IMR-90 (cell line): ENCODE measurements at regions not wholly inside any gene's neighbourhood (a gene's known extent, or its start where the extent isn't known, plus 50 kb on each side); places are given as distances from the start of the nearest gene placed in this dataset.

Source experiments
- ATAC-seq: fragments of 200-7000 bp; cut with Tn5 transposase; 2 replicates; pipeline ENCODE4 v1.9.1; 2020; ENCODE audit warnings: low read depth, mild to moderate bottlenecking, moderate library complexity
- BruUV-seq: library from RNA; stranded (reverse); fragments of 400-500 nt; replicated peaks from 2 replicates; lab custom pipeline; 2021; lab: Mats Ljungman, UMichigan
- CTCF ChIA-PET: fragments of 300-600 bp; formaldehyde crosslinking; extraction: SDS; loops from one replicate; lab custom pipeline; 2021; ENCODE audit warnings: antibody characterized with exemption; lab: Yijun Ruan, JAX
- POLR2A ChIA-PET: fragments of 300-600 bp; sonication (Branson Sonifier 250); formaldehyde crosslinking; loops from one replicate; lab custom pipeline; 2022; ENCODE audit warnings: antibody characterized with exemption; ENCODE audit not compliant: unreplicated experiment; lab: Charles Lee
- DNase-seq: peaks from one replicate; pipeline ENCODE4 v3.0.0; 2013
- H2AFZ ChIP-seq: replicated peaks from 2 replicates; pipeline ENCODE3; 2013; ENCODE audit warnings: low read length, mild to moderate bottlenecking; ENCODE audit not compliant: poor library complexity
- H2AK5ac ChIP-seq: 2 replicates; pipeline ENCODE4 v1.6.1; 2013; ENCODE audit warnings: low read depth, low read length, inconsistent platforms
- H2AK9ac ChIP-seq: replicated peaks from 2 replicates; pipeline ENCODE3; 2013; ENCODE audit warnings: mild to moderate bottlenecking, low read depth, low read length, moderate library complexity; ENCODE audit not compliant: poor library complexity
- H2BK120ac ChIP-seq: 2 replicates; pipeline ENCODE4 v1.6.1; 2013; ENCODE audit warnings: low read depth, low read length, inconsistent platforms
- H2BK15ac ChIP-seq: 3 replicates; pipeline ENCODE4 v1.6.1; 2013; ENCODE audit warnings: low read depth, low read length, inconsistent platforms
- H2BK20ac ChIP-seq: 2 replicates; pipeline ENCODE4 v1.6.1; 2013; ENCODE audit warnings: low read depth, mild to moderate bottlenecking, inconsistent platforms, low read length, moderate library complexity
- H2BK5ac ChIP-seq: 2 replicates; pipeline ENCODE4 v1.6.1; 2013; ENCODE audit warnings: mild to moderate bottlenecking, low read depth, low read length, inconsistent platforms; ENCODE audit not compliant: poor library complexity, severe bottlenecking
- H3K14ac ChIP-seq: replicated peaks from 2 replicates; pipeline ENCODE4 v1.6.1; 2013; ENCODE audit warnings: low read depth, low read length, inconsistent platforms
- H3K18ac ChIP-seq: 2 replicates; pipeline ENCODE4 v1.6.1; 2013; ENCODE audit warnings: low read depth, low read length, control low read depth
- H3K23ac ChIP-seq: 2 replicates; pipeline ENCODE4 v1.6.1; 2013; ENCODE audit warnings: low read depth, low read length, inconsistent platforms
- H3K27ac ChIP-seq: 2 replicates; pipeline ENCODE4 v1.5.1; 2013; ENCODE audit warnings: mild to moderate bottlenecking, control low read depth, low read length; ENCODE audit not compliant: insufficient read depth
- H3K27me3 ChIP-seq: 2 replicates; pipeline ENCODE4 v1.6.1; 2013; ENCODE audit warnings: low read length; ENCODE audit not compliant: control insufficient read depth, insufficient read depth
- H3K36me3 ChIP-seq: 2 replicates; pipeline ENCODE4 v1.6.1; 2013; ENCODE audit warnings: low read length, mixed read lengths; ENCODE audit not compliant: control insufficient read depth, insufficient read depth
- H3K4ac ChIP-seq: 2 replicates; pipeline ENCODE4 v1.6.1; 2013; ENCODE audit warnings: low read depth, low read length, inconsistent platforms
- H3K4me1 ChIP-seq: 2 replicates; pipeline ENCODE4 v1.6.1; 2013; ENCODE audit warnings: low read length, mixed read lengths; ENCODE audit not compliant: control insufficient read depth, insufficient read depth
- H3K4me2 ChIP-seq: 2 replicates; pipeline ENCODE4 v1.6.1; 2013; ENCODE audit warnings: low read depth, mild to moderate bottlenecking, control low read depth, low read length, moderate library complexity
- H3K4me3 ChIP-seq: 2 replicates; pipeline ENCODE4 v1.5.1; 2013; ENCODE audit warnings: low read depth, mild to moderate bottlenecking, control low read depth, low read length, moderate library complexity; ENCODE audit not compliant: insufficient read depth
- H3K56ac ChIP-seq: 2 replicates; pipeline ENCODE4 v1.6.1; 2013; ENCODE audit warnings: low read length, inconsistent platforms; ENCODE audit not compliant: insufficient read depth; ENCODE audit errors: extremely low read depth
- H3K79me1 ChIP-seq, 2 experiments: 2 replicates each; pipeline ENCODE4 v1.6.1; 2013; ENCODE audit warnings: low read length in 2 of 2, inconsistent platforms in 1 of 2, low read depth in 1 of 2
- H3K9ac ChIP-seq: 2 replicates; pipeline ENCODE4 v1.6.1; 2013; ENCODE audit warnings: low read depth, low read length, control low read depth
- H3K9me1 ChIP-seq: 2 replicates; pipeline ENCODE4 v1.6.1; 2013; ENCODE audit warnings: low read length, inconsistent platforms; ENCODE audit not compliant: insufficient read depth
- H3K9me3 ChIP-seq: 2 replicates; pipeline ENCODE4 v1.6.1; 2013; ENCODE audit warnings: low read length; ENCODE audit not compliant: control insufficient read depth, insufficient read depth
- H4K20me1 ChIP-seq: 2 replicates; pipeline ENCODE4 v1.6.1; 2013; ENCODE audit warnings: low read length, inconsistent platforms; ENCODE audit not compliant: insufficient read depth
- H4K5ac ChIP-seq: 2 replicates; pipeline ENCODE4 v1.6.1; 2013; ENCODE audit warnings: mild to moderate bottlenecking, low read depth, low read length, control low read depth
- H4K8ac ChIP-seq, 2 experiments: 2 replicates each; pipeline ENCODE4 v1.6.1; 2013; ENCODE audit warnings: low read depth in 2 of 2, low read length in 2 of 2, control low read depth in 1 of 2, inconsistent platforms in 1 of 2
- H4K91ac ChIP-seq: 2 replicates; pipeline ENCODE4 v1.6.1; 2013; ENCODE audit warnings: low read depth, low read length, inconsistent platforms; ENCODE audit not compliant: insufficient read depth
- BHLHE40 ChIP-seq: fragments of 150-350 bp; IDR thresholded peaks from 2 replicates; pipeline ENCODE4 v1.6.1; 2016; ENCODE audit warnings: mild to moderate bottlenecking, low read depth, low read length
- CEBPB ChIP-seq: IDR thresholded peaks from 2 replicates; pipeline ENCODE4 v1.6.1; 2012; ENCODE audit warnings: low read depth, low read length, improper control_type of control experiment
- CHD1 ChIP-seq: IDR thresholded peaks from 2 replicates; pipeline ENCODE4 v1.6.1; 2012; ENCODE audit warnings: low read depth, low read length, improper control_type of control experiment
- FOS ChIP-seq: fragments of 150-350 bp; IDR thresholded peaks from 2 replicates; pipeline ENCODE4 v1.6.1; 2016; ENCODE audit warnings: low read depth, low read length
- MAFK ChIP-seq: IDR thresholded peaks from 2 replicates; pipeline ENCODE4 v1.6.1; 2012; ENCODE audit warnings: low read depth, low read length, improper control_type of control experiment
- MAZ ChIP-seq: IDR thresholded peaks from 2 replicates; pipeline ENCODE4 v1.6.1; 2012; ENCODE audit warnings: low read depth, mild to moderate bottlenecking, low read length, improper control_type of control experiment, moderate library complexity, borderline replicate concordance
- MXI1 ChIP-seq: IDR thresholded peaks from 2 replicates; pipeline ENCODE4 v1.6.1; 2012; ENCODE audit warnings: low read depth, mild to moderate bottlenecking, low read length, moderate library complexity, borderline replicate concordance
- NFE2L2 ChIP-seq: fragments of 150-350 bp; IDR thresholded peaks from 2 replicates; pipeline ENCODE4 v1.6.1; 2016; ENCODE audit warnings: low read depth, mild to moderate bottlenecking, low read length
- POLR2A ChIP-seq: IDR thresholded peaks from 2 replicates; pipeline ENCODE4 v1.6.1; 2012; ENCODE audit warnings: mild to moderate bottlenecking, low read depth, low read length
- RAD21 ChIP-seq: IDR thresholded peaks from 2 replicates; pipeline ENCODE4 v1.6.1; 2012; ENCODE audit warnings: low read length, improper control_type of control experiment
- RCOR1 ChIP-seq: IDR thresholded peaks from 2 replicates; pipeline ENCODE4 v1.6.1; 2012; ENCODE audit warnings: mild to moderate bottlenecking, low read length, improper control_type of control experiment; ENCODE audit not compliant: insufficient replicate concordance
- RFX5 ChIP-seq: IDR thresholded peaks from 2 replicates; pipeline ENCODE4 v1.8.0; 2012; ENCODE audit warnings: low read depth, mild to moderate bottlenecking, low read length, moderate library complexity
- SMC3 ChIP-seq: fragments of 150-350 bp; IDR thresholded peaks from 2 replicates; pipeline ENCODE4 v1.6.1; 2016; ENCODE audit warnings: low read depth, mild to moderate bottlenecking, antibody characterized with exemption, low read length, moderate library complexity
- WGBS, 2 experiments: methylation state at CpG; one replicate each; pipeline versions ENCODE4 v1.1.5 to v1.1.7; 2013; ENCODE audit warnings: missing lambda C conversion rate in 2 of 2; ENCODE audit not compliant: insufficient read length in 1 of 2; ENCODE audit errors: extremely low coverage in 2 of 2; 5-methylcytosine and 5-hydroxymethylcytosine counted together
- dilution Hi-C: fragments of 300-500 bp; cut with HindIII; formaldehyde crosslinking; loops from one replicate; pipeline ENCODE4 v1.14.3; 2018; ENCODE audit warnings: low sequenced_read_pairs; ENCODE audit not compliant: unreplicated experiment
- in situ Hi-C: fragments of 300-500 bp; cut with MboI; formaldehyde crosslinking; loops from 3 replicates; pipeline ENCODE4 v1.14.3; 2019; ENCODE audit warnings: low sequenced_read_pairs, inconsistent platforms, mixed read lengths
- intact Hi-C: fragments of 100-400 bp; cut with micrococcal nuclease; formaldehyde crosslinking; loops from 2 replicates; pipeline ENCODE4 v1.10.0; 2022
- TF ChIP-seq, protein P1 (sequence below): fragments of 150-350 bp; IDR thresholded peaks from 2 replicates; pipeline ENCODE4 v1.6.1; 2016; ENCODE audit warnings: low read depth, mild to moderate bottlenecking, low read length, moderate library complexity, borderline replicate concordance
- TF ChIP-seq, protein P2 (sequence below): conservative IDR thresholded peaks from 2 replicates; pipeline ENCODE4 v1.5.1; 2012; ENCODE audit warnings: mild to moderate bottlenecking, low read depth, low read length, improper control_type of control experiment
- TF ChIP-seq, protein P3 (sequence below): fragments of 150-350 bp; IDR thresholded peaks from 2 replicates; pipeline ENCODE4 v1.6.1; 2017; ENCODE audit warnings: mild to moderate bottlenecking, antibody characterized with exemption, low read length, low read depth

DNA sequence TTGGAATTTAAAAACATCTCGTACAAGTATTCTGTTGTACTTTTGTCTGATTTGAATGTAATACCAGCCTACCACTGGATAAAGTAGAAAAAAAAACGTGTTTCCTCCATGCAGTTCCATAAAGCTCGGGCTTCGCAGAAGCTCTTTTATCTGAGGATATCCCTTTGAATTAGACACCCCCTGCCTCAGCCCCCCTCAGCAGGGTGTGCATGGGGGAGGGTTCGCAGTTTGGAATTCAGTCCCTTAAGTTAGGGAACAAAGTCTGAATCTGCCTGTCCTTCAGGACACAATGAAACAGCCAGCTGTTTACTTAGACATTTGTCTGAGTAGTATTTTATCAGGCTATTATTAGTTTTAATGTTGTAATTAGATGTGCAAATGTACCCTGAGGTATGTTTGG is 234.0 kb upstream of the CAND1 start:
- dilution Hi-C loops = no loop called here
- H2AK9ac ChIP-seq = no peak overlapping the region
- H3K56ac ChIP-seq = no peak overlapping the region
- in situ Hi-C loops = no loop called here
- H3K9me3 ChIP-seq = no peaks in the 10 kb centered on the region
- H3K9me1 ChIP-seq = no peaks in the 10 kb centered on the region
- no peak overlapping the region for H4K5ac ChIP-seq
- no peak overlapping the region for H3K27ac ChIP-seq
- no peaks in the 10 kb centered on the region for H3K79me1 ChIP-seq
- no peak overlapping the region for H3K18ac ChIP-seq
- H3K4ac ChIP-seq = no peak overlapping the region
- no peak for TF ChIP-seq NFE2L2
- TF ChIP-seq RAD21 = no peak
- TF ChIP-seq RFX5 = no peak
- TF ChIP-seq MAFK = no peak
- no peak for TF ChIP-seq SMC3
- TF ChIP-seq CHD1 = no peak
- no peak for TF ChIP-seq POLR2A
- TF ChIP-seq MAZ = no peak
- TF ChIP-seq, protein P1, sequence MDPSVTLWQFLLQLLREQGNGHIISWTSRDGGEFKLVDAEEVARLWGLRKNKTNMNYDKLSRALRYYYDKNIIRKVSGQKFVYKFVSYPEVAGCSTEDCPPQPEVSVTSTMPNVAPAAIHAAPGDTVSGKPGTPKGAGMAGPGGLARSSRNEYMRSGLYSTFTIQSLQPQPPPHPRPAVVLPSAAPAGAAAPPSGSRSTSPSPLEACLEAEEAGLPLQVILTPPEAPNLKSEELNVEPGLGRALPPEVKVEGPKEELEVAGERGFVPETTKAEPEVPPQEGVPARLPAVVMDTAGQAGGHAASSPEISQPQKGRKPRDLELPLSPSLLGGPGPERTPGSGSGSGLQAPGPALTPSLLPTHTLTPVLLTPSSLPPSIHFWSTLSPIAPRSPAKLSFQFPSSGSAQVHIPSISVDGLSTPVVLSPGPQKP = no peak
- TF ChIP-seq, protein P2, sequence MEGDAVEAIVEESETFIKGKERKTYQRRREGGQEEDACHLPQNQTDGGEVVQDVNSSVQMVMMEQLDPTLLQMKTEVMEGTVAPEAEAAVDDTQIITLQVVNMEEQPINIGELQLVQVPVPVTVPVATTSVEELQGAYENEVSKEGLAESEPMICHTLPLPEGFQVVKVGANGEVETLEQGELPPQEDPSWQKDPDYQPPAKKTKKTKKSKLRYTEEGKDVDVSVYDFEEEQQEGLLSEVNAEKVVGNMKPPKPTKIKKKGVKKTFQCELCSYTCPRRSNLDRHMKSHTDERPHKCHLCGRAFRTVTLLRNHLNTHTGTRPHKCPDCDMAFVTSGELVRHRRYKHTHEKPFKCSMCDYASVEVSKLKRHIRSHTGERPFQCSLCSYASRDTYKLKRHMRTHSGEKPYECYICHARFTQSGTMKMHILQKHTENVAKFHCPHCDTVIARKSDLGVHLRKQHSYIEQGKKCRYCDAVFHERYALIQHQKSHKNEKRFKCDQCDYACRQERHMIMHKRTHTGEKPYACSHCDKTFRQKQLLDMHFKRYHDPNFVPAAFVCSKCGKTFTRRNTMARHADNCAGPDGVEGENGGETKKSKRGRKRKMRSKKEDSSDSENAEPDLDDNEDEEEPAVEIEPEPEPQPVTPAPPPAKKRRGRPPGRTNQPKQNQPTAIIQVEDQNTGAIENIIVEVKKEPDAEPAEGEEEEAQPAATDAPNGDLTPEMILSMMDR = no peak
- no peak for TF ChIP-seq MXI1
- TF ChIP-seq, protein P3, sequence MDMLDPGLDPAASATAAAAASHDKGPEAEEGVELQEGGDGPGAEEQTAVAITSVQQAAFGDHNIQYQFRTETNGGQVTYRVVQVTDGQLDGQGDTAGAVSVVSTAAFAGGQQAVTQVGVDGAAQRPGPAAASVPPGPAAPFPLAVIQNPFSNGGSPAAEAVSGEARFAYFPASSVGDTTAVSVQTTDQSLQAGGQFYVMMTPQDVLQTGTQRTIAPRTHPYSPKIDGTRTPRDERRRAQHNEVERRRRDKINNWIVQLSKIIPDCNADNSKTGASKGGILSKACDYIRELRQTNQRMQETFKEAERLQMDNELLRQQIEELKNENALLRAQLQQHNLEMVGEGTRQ = no peak
- TF ChIP-seq BHLHE40 = no peak
- no peak for TF ChIP-seq RCOR1
- TF ChIP-seq CEBPB = no peak
- no peak for TF ChIP-seq FOS
- H3K23ac ChIP-seq = no peak overlapping the region
- no peak for DNase-seq
- H3K4me1 ChIP-seq = no peaks in the 10 kb centered on the region
- no peaks in the 10 kb centered on the region for H4K20me1 ChIP-seq
- no peak overlapping the region for H3K4me3 ChIP-seq
- CTCF ChIA-PET = no interaction called here
- no peaks in the 10 kb centered on the region for H3K36me3 ChIP-seq
- no CpG with 5 or more reads among the region's 5 CpGs for WGBS, 2 experiments
- POLR2A ChIA-PET = no interaction called here
- H3K27me3 ChIP-seq = no peaks in the 10 kb centered on the region
- no peak overlapping the region for H2BK15ac ChIP-seq
- no peak for ATAC-seq
- intact Hi-C loops = no loop called here
- H3K14ac ChIP-seq = no peak overlapping the region
- no peak overlapping the region for H4K91ac ChIP-seq
- no peak overlapping the region for H3K4me2 ChIP-seq
- no peak overlapping the region for H4K8ac ChIP-seq
- no peak overlapping the region for H3K9ac ChIP-seq
- no TSS peak for BruUV-seq
- H2BK5ac ChIP-seq = no peak overlapping the region
- no peak overlapping the region for H2AFZ ChIP-seq
- no peak overlapping the region for H2AK5ac ChIP-seq
- no peak overlapping the region for H2BK120ac ChIP-seq
- H2BK20ac ChIP-seq = no peak overlapping the region
